RCC 7860 (cell line): ENCODE measurements at regions not wholly inside any gene's neighbourhood (a gene's known extent, or its start where the extent isn't known, plus 50 kb on each side); places are given as distances from the start of the nearest gene placed in this dataset.
A peak's percentile ranks its signal among the peaks of the same experiment; 100 is the strongest.
"Not testable (repeated sequence)": the region's sequence is repeated elsewhere in the genome, so short reads cannot be mapped to it uniquely, and the experiment has no call there.

ENCODE experiments used
- DNase-seq: peaks from one replicate; pipeline ENCODE4 v3.0.0-alpha.2; 2015; ENCODE audit warnings: low spot score
- FAIRE-seq: peaks from 2 replicates; lab custom pipeline; 2012; peaks lifted over from hg19 to GRCh38; lab: Jason Lieb, UNC

DNA sequence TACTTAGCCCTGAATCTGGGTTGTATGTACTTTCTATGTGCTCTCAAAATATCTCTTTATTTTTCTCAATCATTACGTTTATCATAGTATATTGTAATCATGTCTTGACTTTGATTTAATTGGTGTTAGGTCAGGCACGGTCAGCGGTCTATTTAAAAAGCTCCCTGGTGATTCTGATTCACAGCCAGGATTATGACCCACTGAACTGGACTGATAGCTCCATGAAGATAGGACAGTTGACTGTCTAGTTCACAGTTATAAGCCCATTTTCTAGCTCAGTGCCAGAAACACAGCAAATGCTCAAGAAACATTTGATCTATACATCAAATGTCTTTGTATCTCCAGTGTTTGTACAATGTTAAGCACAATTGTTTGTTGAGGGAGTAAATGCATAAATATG is 111.5 kb upstream of the CCN2 start:
- no peak for DNase-seq
- FAIRE-seq = no peak

GRCh38 chr6:132061381-132061780 is 110.2 kb upstream of the CCN2 start:
- FAIRE-seq (no peak), DNase-seq (no peak)

GRCh38 chr6:132060591-132060990 is 109.4 kb upstream of the CCN2 start:
- DNase-seq (peak; percentile 12), FAIRE-seq (no peak)

GRCh38 chr6:132058975-132059374 is 107.8 kb upstream of the CCN2 start:
- DNase-seq (no peak), FAIRE-seq (no peak)

DNA sequence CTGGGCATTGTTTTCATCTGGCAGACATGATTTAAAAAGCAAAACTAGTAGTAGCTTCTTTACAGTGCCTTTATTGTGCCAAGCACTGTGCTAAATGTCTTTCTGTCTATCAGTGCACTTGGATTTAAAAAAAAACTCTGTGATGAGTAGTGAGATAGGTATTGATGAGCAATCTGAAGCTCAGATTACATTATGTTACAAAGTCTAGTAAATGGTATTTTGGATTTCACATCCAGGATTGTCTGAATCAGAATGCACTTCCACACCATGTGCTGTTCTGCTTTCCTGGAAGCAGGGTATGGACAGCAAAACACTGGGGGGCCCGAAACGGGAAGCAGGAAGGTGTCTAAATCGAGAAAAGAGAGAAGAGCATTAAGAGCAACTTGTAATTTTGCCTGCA is 103.4 kb upstream of the CCN2 start:
- DNase-seq (peak; percentile 14), FAIRE-seq (no peak)

- DNase-seq = no peak
These were observed 102.3 kb upstream of the CCN2 start for GRCh38 chr6:132053511-132053910.

DNA sequence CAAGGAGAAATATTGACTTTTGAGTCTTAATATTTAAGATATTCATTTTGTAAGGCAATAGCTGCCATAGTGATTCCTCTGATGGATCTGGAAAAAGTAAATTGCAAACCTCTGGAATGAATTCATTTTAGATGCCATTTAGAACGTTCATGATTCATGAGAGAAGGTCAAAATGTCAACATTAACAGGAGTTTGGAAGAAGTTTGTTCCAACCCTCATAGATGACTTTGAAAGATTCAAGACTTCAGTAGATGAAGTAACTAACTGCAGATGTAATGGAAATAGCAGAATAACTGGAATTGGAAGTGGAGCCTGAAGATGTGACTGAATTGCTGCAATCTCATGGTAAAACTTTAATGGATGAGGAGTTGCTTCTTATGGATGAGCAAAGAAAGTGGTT is 100.9 kb upstream of the CCN2 start:
- FAIRE-seq (no peak), DNase-seq (no peak)

More at GRCh38 chr6:132053511-132053910, 102.3 kb upstream of the CCN2 start:
- FAIRE-seq = no peak

GRCh38 chr6:132045877-132046276 is 94.7 kb upstream of the CCN2 start:
- no peak for FAIRE-seq
- DNase-seq = no peak

DNA sequence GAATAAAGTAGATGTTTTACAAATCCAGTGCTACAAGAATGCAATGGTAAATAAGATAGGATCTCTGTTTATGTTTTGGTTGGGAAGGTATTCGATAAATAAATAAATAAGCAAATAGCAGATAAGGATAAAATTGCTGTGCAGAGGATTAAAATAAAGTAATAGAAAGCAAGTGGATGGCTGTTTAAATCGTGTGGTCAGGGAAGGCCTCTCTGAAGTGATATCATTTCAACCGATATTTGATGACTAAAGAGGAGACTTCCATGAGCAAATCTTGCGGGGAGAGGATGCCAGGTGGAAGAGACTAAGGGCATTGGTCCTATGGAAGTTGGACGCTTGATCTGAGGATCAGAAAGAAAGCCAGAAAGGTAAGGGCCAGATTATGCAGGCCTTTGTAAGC is 92.0 kb upstream of the CCN2 start:
- DNase-seq = no peak
- no peak for FAIRE-seq

GRCh38 chr6:132041706-132042105 is 90.5 kb upstream of the CCN2 start:
- DNase-seq (peak; percentile 21), FAIRE-seq (no peak)

DNA sequence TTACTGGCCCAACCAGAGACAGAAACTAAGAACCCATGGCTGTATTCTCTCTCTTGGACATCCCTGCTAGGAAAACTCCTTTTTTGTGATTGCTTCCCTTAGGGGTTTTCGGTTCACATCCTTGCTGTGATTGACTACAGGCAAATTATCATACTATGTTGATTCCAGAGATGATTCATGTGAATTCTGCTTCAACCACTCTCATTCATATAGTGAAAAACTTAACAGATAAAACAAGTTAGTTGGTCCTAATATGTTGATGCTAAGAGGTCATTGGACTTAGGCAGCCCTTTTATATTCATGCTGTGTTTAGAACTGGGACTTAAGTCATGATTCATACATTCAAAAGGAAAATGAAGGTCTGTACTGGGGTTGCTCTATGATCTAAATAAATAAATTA is 76.9 kb upstream of the CCN2 start:
- FAIRE-seq = no peak
- no peak for DNase-seq

GRCh38 chr6:132025468-132025867 is 74.3 kb upstream of the CCN2 start:
- FAIRE-seq = no peak
- no peak for DNase-seq

- no peak for FAIRE-seq
These were observed 72.3 kb upstream of the CCN2 start for GRCh38 chr6:132023490-132023889.

DNA sequence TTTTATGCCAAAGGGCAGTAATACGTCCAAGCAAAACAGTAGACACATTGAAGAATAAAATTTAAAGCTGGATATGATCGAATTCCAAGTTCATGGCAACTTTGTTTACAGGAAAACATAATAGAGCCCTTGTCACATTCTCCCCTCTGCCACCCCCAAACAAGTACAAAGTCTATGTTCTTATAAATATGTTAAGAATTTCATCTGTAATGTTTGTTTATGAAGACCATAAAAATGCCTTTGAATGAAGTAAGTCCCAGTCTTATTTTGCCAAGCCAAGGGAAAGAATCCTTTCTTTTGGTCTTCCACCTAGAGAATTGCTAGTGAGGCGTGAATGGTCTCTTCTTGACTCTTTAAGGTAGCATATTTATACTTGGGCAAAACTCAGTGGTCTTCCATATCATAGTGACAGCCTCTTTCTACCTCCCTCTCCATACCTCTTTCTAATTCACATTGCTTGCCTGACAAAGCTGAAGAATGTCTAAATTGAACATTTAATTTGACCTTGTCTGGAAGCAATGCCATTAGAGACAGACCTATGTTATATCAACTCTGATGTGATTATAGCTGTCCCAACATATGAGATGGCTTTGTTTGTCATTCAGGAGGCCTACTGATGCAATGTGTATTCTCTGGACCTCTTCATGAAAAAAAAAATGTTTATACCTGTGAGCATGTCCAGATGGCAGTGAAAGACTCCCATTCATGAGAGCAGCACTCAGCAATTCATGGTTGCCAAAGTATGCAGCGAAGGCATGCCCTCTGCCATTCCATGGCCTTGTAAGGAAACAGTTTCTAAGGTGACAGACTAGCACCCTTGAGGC is 70.6 kb upstream of the CCN2 start:
- no peak for DNase-seq
- no peak for FAIRE-seq

More at GRCh38 chr6:132023490-132023889, 72.3 kb upstream of the CCN2 start:
- no peak for DNase-seq

GRCh38 chr6:132020918-132021317 is 69.7 kb upstream of the CCN2 start:
- DNase-seq, FAIRE-seq: not testable (repeated sequence)

DNA sequence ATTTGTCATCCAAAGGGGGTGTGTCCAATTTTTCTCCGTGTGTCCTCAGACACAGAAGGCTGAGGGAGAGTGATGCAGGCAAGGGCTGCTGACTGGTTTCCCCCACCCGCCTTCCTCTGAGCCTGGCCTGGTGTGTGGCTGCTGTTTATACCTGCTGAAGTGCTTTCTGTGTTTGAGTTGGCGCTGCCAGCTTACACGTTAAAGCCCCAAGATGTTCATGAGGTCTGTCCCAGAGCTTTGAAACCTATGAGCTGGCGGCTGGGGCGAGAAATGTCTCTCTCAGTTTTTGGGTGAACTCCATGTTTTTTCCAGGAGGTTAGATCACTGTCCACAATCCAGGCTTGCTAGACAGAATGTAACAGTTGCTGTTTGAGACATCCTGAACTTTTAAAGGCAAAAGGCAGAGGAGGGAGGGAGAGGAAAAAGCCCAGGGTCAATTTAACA is 69.0 kb upstream of the CCN2 start:
- no peak for FAIRE-seq
- no peak for DNase-seq

DNA sequence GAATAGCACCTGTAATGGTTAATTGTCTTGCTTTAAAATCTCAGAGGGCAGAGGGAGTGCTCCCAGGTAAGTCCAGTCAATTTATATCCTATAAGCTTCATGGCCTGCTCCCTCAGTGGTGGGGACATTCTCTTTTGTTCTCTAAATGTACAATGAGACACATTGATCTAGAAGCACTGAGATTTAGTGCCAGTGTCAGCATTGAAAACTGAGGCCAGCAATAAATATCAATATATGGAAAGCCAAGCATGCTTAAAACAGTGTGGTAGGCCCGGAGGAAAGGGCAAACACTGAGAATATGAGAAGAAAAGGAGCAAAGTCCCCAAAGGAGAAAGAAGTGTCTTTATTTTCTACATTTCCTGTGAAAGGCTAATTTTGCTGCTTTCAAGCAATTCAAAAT is 68.4 kb upstream of the CCN2 start:
- FAIRE-seq (no peak), DNase-seq (no peak)

DNA sequence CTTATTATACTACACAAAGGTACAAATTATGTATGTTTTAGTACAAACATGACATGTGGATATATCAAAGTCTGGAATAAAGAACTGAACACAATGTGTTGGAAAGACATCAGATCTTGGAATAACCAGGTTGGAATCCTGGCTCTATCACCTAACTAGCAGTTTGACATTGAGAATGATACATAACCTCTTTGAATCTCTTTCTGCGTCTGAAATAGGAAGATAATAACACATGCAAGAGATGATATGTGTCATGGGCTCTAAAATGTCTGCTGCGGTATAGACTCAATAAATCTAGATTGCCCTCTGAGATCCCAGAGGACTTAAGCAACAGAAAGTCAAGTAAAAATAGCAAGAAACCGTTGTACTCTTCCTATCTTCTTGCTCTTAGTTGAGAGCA is 66.8 kb upstream of the CCN2 start:
- FAIRE-seq (no peak), DNase-seq (no peak)

GRCh38 chr6:132016396-132016795 is 65.2 kb upstream of the CCN2 start:
- no peak for DNase-seq
- no peak for FAIRE-seq

- DNase-seq = no peak
- FAIRE-seq = no peak
These were observed 60.4 kb upstream of the CCN2 start for GRCh38 chr6:132011582-132011981.

- DNase-seq (no peak), FAIRE-seq (no peak)
These were observed 58.0 kb upstream of the CCN2 start for GRCh38 chr6:132009175-132009574.

- FAIRE-seq = no peak
These were observed 56.5 kb upstream of the CCN2 start for GRCh38 chr6:132007474-132008190.

More at GRCh38 chr6:132007474-132008190, 56.5 kb upstream of the CCN2 start:
- DNase-seq = no peak
